ENCODE measurements at regions not wholly inside any gene's neighbourhood (a gene's known extent, or its start where the extent isn't known, plus 50 kb on each side); places are given as distances from the start of the nearest gene placed in this dataset.
A peak's percentile ranks its signal among the peaks of the same experiment; 100 is the strongest.

DNA sequence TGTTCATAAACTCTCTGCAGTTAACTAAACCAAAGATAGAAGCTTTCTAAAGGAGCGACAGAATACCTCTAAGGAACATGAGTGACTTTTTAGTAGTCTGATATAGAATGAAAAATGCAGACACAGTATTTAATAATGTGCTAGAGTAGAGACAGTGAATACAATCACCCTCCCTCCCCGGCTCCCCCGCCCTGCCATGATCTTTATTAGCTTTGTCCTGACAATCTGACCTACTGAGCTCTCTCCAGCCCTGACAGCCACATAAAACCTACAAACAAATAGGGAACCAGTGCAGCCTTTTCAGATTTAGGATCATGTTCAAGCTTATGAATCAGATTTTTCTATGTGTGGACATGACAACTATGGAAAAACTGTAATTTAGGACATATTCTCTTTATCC lies 777.6 kb upstream of the FANCL start:
- DNase-seq, result no peak
- H3K4me3 ChIP-seq (ENCODE audit: low read depth, low read length), result no peak overlapping the region
- H3K9me3 ChIP-seq (ENCODE audit: control insufficient read depth in 2 of 2, low read length in 2 of 2), result no peaks in the 10 kb centered on the region
- no peaks in the 10 kb centered on the region for H3K4me1 ChIP-seq (ENCODE audit: control insufficient read depth, insufficient read depth, low read length, poor library complexity, severe bottlenecking)
- Mint-ChIP-seq H3K4me3 (no peak overlapping the region), H3K36me3 (no peaks in the 10 kb centered on the region), H3K4me1 (no peaks in the 10 kb centered on the region), H3K9me3 (peaks cover 0 to 4% (median 0%) of the 10 kb centered on the region in 7 donors), H3K27ac (no peak overlapping the region), H3K27me3 (no peaks in the 10 kb centered on the region)
- no peaks in the 10 kb centered on the region for H3K36me3 ChIP-seq (ENCODE audit: control insufficient read depth, insufficient read depth, low read length)
- no peak for ATAC-seq (ENCODE audit: low read depth in 2 of 2)
- H3K27me3 ChIP-seq (ENCODE audit: control insufficient read depth, insufficient read depth, low read length), result no peaks in the 10 kb centered on the region
- H3K27ac ChIP-seq (ENCODE audit: insufficient read depth, low read length, poor library complexity, severe bottlenecking), result no peak overlapping the region

DNA sequence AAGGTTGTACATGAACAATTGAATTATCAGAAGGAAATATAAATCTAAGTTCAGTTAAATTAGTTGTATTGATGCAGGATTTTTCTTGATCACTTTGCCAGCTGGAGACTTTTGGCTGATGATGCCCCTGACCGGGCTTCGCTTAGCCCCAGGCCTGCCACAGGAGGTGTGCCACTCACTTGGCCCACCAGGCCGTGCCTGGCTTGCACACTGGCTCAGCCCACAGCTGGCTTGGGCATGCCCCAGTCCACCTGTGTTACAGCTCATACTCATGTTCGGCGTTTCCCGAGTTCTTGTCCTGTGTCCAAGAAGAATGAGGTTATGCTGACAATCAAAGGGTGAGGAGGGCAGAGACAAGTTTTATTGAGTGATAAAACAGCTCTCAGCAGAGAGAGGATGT lies 773.9 kb upstream of the FANCL start:
- peaks cover 0 to 3% (median 0%) of the 10 kb centered on the region in 7 donors for H3K9me3 Mint-ChIP-seq
- H3K27me3 Mint-ChIP-seq, result no peaks in the 10 kb centered on the region
- DNase-seq (no peak), ATAC-seq (ENCODE audit: low read depth in 2 of 2) (no peak)
- Histone ChIP-seq H3K27ac (ENCODE audit: insufficient read depth, low read length, poor library complexity, severe bottlenecking) (no peak overlapping the region), H3K4me3 (ENCODE audit: low read depth, low read length) (no peak overlapping the region), H3K27me3 (ENCODE audit: control insufficient read depth, insufficient read depth, low read length) (no peaks in the 10 kb centered on the region), H3K36me3 (ENCODE audit: control insufficient read depth, insufficient read depth, low read length) (no peaks in the 10 kb centered on the region), H3K9me3 (ENCODE audit: control insufficient read depth in 2 of 2, low read length in 2 of 2) (no peaks in the 10 kb centered on the region), H3K4me1 (ENCODE audit: control insufficient read depth, insufficient read depth, low read length, poor library complexity, severe bottlenecking) (no peaks in the 10 kb centered on the region)
- no peak overlapping the region for H3K27ac Mint-ChIP-seq
- no peaks in the 10 kb centered on the region for H3K4me1 Mint-ChIP-seq
- no peaks in the 10 kb centered on the region for H3K36me3 Mint-ChIP-seq
- H3K4me3 Mint-ChIP-seq, result no peak overlapping the region

DNA sequence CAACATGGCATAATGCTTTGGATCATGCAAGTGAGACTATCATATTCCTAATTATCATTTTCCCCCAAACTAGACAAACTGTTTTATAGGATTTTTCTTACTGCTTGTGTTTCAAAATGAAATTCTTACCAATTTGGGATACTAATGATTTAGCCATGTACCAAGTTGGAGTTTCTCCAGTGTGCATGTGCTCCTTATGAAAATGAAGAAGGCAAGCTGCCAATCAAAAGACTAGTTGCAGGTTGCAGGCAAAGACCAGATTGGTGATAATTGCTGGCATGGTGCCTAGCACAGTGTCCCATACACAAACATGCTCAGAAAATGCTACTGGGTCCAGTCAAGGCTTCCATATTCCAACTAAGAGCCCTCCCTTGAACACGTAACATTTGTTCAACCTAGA lies 771.8 kb upstream of the FANCL start:
- no peaks in the 10 kb centered on the region for H3K9me3 ChIP-seq (ENCODE audit: control insufficient read depth in 2 of 2, low read length in 2 of 2)
- no peak overlapping the region for H3K4me3 Mint-ChIP-seq
- DNase-seq, result no peak

DNA sequence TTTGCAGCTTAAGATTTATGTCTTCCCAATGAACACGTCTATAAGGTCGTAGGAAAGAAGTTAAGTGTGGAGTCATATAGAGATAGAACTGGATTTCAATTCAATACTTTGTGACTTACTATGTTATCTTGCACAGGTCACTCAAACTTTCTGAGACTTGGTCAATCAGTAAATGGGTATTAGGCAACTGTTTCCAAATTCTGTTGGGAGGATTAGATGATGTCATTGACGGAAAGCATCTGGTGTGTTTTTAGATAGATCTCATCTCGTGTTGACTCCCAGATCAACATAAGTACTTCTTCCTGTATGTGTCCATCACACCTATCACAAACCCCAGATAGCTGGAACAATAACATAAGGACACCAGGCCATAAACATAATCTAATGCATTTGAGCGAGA lies 771.1 kb upstream of the FANCL start:
- Histone ChIP-seq H3K4me3 (ENCODE audit: low read depth, low read length) (no peak overlapping the region), H3K27me3 (ENCODE audit: control insufficient read depth, insufficient read depth, low read length) (no peaks in the 10 kb centered on the region), H3K9me3 (ENCODE audit: control insufficient read depth in 2 of 2, low read length in 2 of 2) (no peaks in the 10 kb centered on the region), H3K27ac (ENCODE audit: insufficient read depth, low read length, poor library complexity, severe bottlenecking) (no peak overlapping the region), H3K4me1 (ENCODE audit: control insufficient read depth, insufficient read depth, low read length, poor library complexity, severe bottlenecking) (no peaks in the 10 kb centered on the region), H3K36me3 (ENCODE audit: control insufficient read depth, insufficient read depth, low read length) (no peaks in the 10 kb centered on the region)
- no peaks in the 10 kb centered on the region for H3K4me1 Mint-ChIP-seq
- H3K4me3 Mint-ChIP-seq, result no peak overlapping the region
- no peaks in the 10 kb centered on the region for H3K27me3 Mint-ChIP-seq
- no peaks in the 10 kb centered on the region for H3K36me3 Mint-ChIP-seq
- H3K9me3 Mint-ChIP-seq, result peaks cover 0 to 3% (median 0%) of the 10 kb centered on the region in 7 donors
- no peak for DNase-seq
- no peak overlapping the region for H3K27ac Mint-ChIP-seq
- ATAC-seq (ENCODE audit: low read depth in 2 of 2), result no peak

More for the DNA sequence above, 771.8 kb upstream of the FANCL start:
- Mint-ChIP-seq H3K36me3 (no peaks in the 10 kb centered on the region), H3K4me1 (no peaks in the 10 kb centered on the region), H3K27me3 (no peaks in the 10 kb centered on the region), H3K27ac (no peak overlapping the region), H3K9me3 (peaks cover 0 to 3% (median 0%) of the 10 kb centered on the region in 7 donors)
- Histone ChIP-seq H3K27me3 (ENCODE audit: control insufficient read depth, insufficient read depth, low read length) (no peaks in the 10 kb centered on the region), H3K36me3 (ENCODE audit: control insufficient read depth, insufficient read depth, low read length) (no peaks in the 10 kb centered on the region), H3K4me1 (ENCODE audit: control insufficient read depth, insufficient read depth, low read length, poor library complexity, severe bottlenecking) (no peaks in the 10 kb centered on the region), H3K4me3 (ENCODE audit: low read depth, low read length) (no peak overlapping the region), H3K27ac (ENCODE audit: insufficient read depth, low read length, poor library complexity, severe bottlenecking) (no peak overlapping the region)
- ATAC-seq (ENCODE audit: low read depth in 2 of 2), result no peak

DNA sequence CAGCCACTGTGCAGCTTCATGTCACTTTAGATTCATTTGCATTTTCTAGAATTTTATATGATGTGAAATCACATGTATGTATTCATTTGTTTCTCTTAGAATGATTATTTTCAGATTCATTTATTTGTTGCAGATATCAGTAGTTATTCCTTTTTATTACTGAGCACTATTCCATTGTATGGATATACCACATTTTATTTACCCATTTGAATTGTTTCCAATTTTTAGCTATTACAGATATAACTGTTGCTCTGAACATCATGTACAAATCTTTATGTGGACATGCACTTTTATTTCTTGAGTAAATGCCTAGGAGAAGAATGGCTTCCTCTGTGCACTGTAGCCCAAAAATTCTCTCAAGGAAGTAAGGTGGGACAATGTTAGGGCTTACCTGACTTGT lies 767.8 kb upstream of the FANCL start:
- no peaks in the 10 kb centered on the region for H3K4me1 Mint-ChIP-seq
- ATAC-seq (ENCODE audit: low read depth in 2 of 2) (no peak), DNase-seq (no peak)
- H3K36me3 Mint-ChIP-seq, result no peaks in the 10 kb centered on the region
- no peak overlapping the region for H3K4me3 ChIP-seq (ENCODE audit: low read depth, low read length)
- no peaks in the 10 kb centered on the region for H3K27me3 ChIP-seq (ENCODE audit: control insufficient read depth, insufficient read depth, low read length)
- no peaks in the 10 kb centered on the region for H3K9me3 ChIP-seq (ENCODE audit: control insufficient read depth in 2 of 2, low read length in 2 of 2)
- H3K27ac ChIP-seq (ENCODE audit: insufficient read depth, low read length, poor library complexity, severe bottlenecking), result no peak overlapping the region
- peaks cover 0 to 3% (median 0%) of the 10 kb centered on the region in 7 donors for H3K9me3 Mint-ChIP-seq
- no peak overlapping the region for H3K4me3 Mint-ChIP-seq
- no peaks in the 10 kb centered on the region for H3K4me1 ChIP-seq (ENCODE audit: control insufficient read depth, insufficient read depth, low read length, poor library complexity, severe bottlenecking)
- no peaks in the 10 kb centered on the region for H3K27me3 Mint-ChIP-seq
- no peak overlapping the region for H3K27ac Mint-ChIP-seq
- no peaks in the 10 kb centered on the region for H3K36me3 ChIP-seq (ENCODE audit: control insufficient read depth, insufficient read depth, low read length)

DNA sequence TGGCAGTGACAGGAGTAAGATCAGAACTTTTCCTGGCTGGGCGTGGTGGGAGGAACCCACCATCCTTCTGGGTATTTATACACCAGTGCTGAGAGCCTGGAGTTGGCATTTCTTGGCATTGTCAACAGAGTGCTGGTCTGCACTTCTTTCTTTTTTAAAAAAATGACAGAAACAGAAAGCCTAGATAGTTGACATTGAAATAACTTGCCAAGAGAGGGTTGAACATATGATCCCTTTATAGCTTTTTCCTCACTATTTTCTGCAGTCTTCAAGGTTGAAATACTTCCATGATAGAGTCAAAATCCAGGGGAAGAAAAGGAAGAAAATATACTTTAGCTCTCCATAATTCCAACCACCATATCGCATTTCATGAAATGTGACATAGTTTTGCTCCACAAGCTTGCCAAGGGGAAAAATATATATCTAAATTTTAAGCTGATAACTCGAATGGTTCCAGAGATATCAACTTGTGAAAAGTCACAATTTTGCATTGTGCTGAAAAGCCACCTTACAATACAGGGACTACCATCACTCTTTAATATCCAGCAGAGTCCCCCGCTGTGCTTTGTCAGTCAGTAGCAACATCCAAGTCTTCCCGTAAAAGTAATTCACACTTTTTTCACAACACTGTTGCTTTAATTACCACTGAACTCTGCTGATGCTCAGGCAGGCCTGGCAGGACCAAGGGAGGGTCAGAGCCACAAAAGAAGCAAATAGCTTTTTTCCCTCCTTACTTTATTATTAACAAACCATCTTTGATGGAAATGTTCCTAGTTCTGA lies 764.9 kb upstream of the FANCL start:
- Mint-ChIP-seq H3K4me3 (no peak overlapping the region), H3K27me3 (no peaks in the 10 kb centered on the region), H3K9me3 (peaks cover 0 to 6% (median 3%) of the 10 kb centered on the region in 7 donors), H3K36me3 (no peaks in the 10 kb centered on the region), H3K27ac (no peak overlapping the region), H3K4me1 (no peaks in the 10 kb centered on the region)
- DNase-seq, result no peak
- Histone ChIP-seq H3K9me3 (ENCODE audit: control insufficient read depth in 2 of 2, low read length in 2 of 2) (no peaks in the 10 kb centered on the region), H3K4me1 (ENCODE audit: control insufficient read depth, insufficient read depth, low read length, poor library complexity, severe bottlenecking) (no peaks in the 10 kb centered on the region), H3K4me3 (ENCODE audit: low read depth, low read length) (no peak overlapping the region), H3K27ac (ENCODE audit: insufficient read depth, low read length, poor library complexity, severe bottlenecking) (no peak overlapping the region), H3K27me3 (ENCODE audit: control insufficient read depth, insufficient read depth, low read length) (no peaks in the 10 kb centered on the region), H3K36me3 (ENCODE audit: control insufficient read depth, insufficient read depth, low read length) (no peaks in the 10 kb centered on the region)
- no peak for ATAC-seq (ENCODE audit: low read depth in 2 of 2)

DNA sequence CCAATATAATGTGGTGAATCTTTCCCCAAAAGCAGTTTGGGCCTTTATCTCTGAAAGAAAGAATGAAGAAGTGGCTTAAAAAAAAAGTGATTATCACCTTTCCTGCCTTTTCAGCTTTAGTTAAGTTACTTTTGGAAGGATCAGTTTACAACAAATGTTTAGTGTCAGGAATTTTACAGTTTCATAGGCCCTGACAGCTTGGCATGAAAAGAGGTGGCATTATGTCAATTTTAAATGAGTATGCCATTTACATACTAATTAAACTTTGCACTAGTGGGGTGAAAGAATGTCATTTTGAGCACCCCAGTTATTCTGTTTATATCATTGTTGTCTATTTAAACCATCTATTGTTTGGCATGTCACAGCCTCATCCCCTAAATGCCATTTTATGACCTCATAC lies 763.5 kb upstream of the FANCL start:
- H3K27me3 Mint-ChIP-seq, result no peaks in the 10 kb centered on the region
- no peaks in the 10 kb centered on the region for H3K4me1 ChIP-seq (ENCODE audit: control insufficient read depth, insufficient read depth, low read length, poor library complexity, severe bottlenecking)
- H3K9me3 Mint-ChIP-seq, result peaks cover 0 to 9% (median 3%) of the 10 kb centered on the region in 7 donors
- H3K27me3 ChIP-seq (ENCODE audit: control insufficient read depth, insufficient read depth, low read length), result no peaks in the 10 kb centered on the region
- H3K36me3 ChIP-seq (ENCODE audit: control insufficient read depth, insufficient read depth, low read length), result no peaks in the 10 kb centered on the region
- H3K27ac Mint-ChIP-seq, result no peak overlapping the region
- no peaks in the 10 kb centered on the region for H3K36me3 Mint-ChIP-seq
- ATAC-seq (ENCODE audit: low read depth in 2 of 2), result no peak
- no peaks in the 10 kb centered on the region for H3K4me1 Mint-ChIP-seq
- H3K4me3 ChIP-seq (ENCODE audit: low read depth, low read length), result no peak overlapping the region
- H3K4me3 Mint-ChIP-seq, result no peak overlapping the region
- DNase-seq, result no peak
- no peak overlapping the region for H3K27ac ChIP-seq (ENCODE audit: insufficient read depth, low read length, poor library complexity, severe bottlenecking)
- no peaks in the 10 kb centered on the region for H3K9me3 ChIP-seq (ENCODE audit: control insufficient read depth in 2 of 2, low read length in 2 of 2)

DNA sequence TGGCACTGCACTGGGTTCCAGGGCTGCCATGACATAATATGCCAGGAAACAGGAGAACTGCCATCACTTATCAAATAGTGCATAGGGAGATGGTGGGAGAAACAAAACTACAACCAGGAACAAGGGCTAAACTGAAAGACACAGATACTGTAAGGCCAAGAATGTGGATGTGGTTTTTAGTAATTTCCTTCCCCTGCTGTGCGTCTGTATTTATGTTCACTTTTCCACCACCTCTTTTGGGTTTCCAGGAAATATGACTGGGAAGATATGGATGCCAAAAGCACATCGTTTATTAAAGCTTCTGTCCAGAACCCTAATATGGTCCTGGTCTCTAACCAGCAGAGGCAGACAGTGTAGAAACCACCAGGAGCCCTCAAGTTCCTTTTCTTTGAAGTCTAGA lies 759.7 kb upstream of the FANCL start:
- DNase-seq (no peak), ATAC-seq (ENCODE audit: low read depth in 2 of 2) (no peak)
- no peak overlapping the region for H3K4me3 ChIP-seq (ENCODE audit: low read depth, low read length)
- Mint-ChIP-seq H3K27me3 (no peaks in the 10 kb centered on the region), H3K36me3 (no peaks in the 10 kb centered on the region), H3K4me3 (peak overlapping the region in 1 of 4 donors; percentile 7), H3K9me3 (peaks cover 0 to 9% (median 3%) of the 10 kb centered on the region in 7 donors), H3K4me1 (no peaks in the 10 kb centered on the region), H3K27ac (no peak overlapping the region)
- H3K36me3 ChIP-seq (ENCODE audit: control insufficient read depth, insufficient read depth, low read length), result no peaks in the 10 kb centered on the region
- no peaks in the 10 kb centered on the region for H3K9me3 ChIP-seq (ENCODE audit: control insufficient read depth in 2 of 2, low read length in 2 of 2)
- H3K27me3 ChIP-seq (ENCODE audit: control insufficient read depth, insufficient read depth, low read length), result no peaks in the 10 kb centered on the region
- no peaks in the 10 kb centered on the region for H3K4me1 ChIP-seq (ENCODE audit: control insufficient read depth, insufficient read depth, low read length, poor library complexity, severe bottlenecking)
- H3K27ac ChIP-seq (ENCODE audit: insufficient read depth, low read length, poor library complexity, severe bottlenecking), result no peak overlapping the region

Data from CD4-positive, CD25-positive, alpha-beta regulatory T cell (primary cell).